NT2/D1 (cell line): ENCODE measurements at regions not wholly inside any gene's neighbourhood (a gene's known extent, or its start where the extent isn't known, plus 50 kb on each side); places are given as distances from the start of the nearest gene placed in this dataset.

Experiments used
- SUZ12 ChIP-seq: IDR thresholded peaks from 2 replicates; pipeline ENCODE4 v1.6.1; 2011; ENCODE audit not compliant: insufficient read length, insufficient read depth; ENCODE audit errors: extremely low read depth
- YY1 ChIP-seq: IDR thresholded peaks from 2 replicates; pipeline ENCODE4 v1.6.1; 2011; ENCODE audit not compliant: insufficient read length, insufficient read depth

DNA sequence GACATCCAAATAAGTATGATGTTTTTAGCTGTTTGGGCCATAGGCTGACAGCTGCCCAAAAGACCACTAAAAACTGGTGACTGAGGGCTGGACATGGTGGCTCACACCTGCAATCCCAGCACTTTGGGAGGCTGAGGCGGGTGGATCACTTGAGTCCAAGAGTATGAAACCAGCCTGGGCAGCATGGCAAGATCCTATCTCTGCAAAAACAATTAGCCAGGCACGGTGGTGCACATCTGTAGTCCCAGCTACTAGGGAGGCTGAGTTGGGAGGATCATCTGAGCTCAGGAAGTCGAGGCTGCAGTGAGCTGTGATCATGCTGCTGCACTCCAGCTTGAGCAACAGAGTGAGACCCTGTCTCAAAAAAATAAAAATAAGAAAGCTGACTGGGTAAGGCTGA, 511.5 kb upstream of the RAB6C start:
- no peak for TF ChIP-seq YY1
- no peak for TF ChIP-seq SUZ12
